ENCODE measurements at regions not wholly inside any gene's neighbourhood (a gene's known extent, or its start where the extent isn't known, plus 50 kb on each side); places are given as distances from the start of the nearest gene placed in this dataset.
"Not testable (repeated sequence)": the region's sequence is repeated elsewhere in the genome, so short reads cannot be mapped to it uniquely, and the experiment has no call there.

GRCh38 chr1:116819081-116819480 is 64.9 kb downstream of the CD2 start:
- peak in 1 of 2 donors; percentile 25 for DNase-seq

DNA sequence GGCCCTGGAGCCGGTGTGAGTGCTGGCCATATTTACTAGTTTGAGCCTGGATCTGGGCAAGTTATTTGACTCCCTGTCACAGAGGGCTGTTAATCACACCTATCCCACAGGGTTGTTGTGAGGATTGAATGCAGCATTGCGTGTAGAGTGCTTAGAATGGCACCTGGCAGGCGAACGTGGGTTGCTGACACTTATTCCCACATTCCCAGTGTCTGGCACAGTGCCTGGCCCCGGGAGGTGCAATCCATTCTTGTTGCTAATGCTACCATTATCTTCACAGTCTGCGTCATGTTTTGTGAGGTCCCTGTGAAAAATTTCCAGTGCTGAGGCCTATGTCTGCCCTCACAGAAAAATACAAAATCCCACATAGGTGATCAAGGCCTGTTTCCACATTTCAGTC is 66.1 kb downstream of the CD2 start:
- no peak for DNase-seq

- DNase-seq, result no peak
Measured at GRCh38 chr1:116821763-116822162, 67.5 kb downstream of the CD2 start.

DNA sequence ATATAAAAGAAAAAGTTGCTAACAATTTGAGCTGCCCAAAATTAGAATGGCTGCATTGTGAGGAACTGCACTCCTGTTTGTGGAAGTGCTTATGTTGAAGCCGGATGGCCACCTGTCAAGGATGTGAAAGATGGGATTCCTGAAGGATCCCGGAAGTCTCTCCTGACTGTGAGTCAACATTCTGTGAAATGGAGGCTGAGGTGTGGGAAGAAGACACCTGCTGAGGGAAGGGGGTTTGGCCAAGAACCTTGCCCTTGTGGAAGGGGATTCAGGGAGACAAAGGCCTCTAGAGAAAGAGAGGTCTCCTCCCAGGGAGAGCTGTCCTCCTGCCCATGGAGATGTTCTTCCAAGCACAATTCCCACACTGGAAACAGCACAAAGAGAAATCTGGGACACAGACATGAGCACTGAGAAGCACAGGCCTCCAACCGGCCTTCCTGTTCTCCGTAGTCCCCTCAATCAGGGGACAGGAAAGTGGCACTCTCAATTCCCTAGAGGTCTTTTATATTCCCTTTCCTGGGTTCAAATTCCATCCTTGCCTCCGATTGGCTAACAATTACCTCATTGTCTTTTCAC is 70.5 kb downstream of the CD2 start:
- DNase-seq, result no peak

DNA sequence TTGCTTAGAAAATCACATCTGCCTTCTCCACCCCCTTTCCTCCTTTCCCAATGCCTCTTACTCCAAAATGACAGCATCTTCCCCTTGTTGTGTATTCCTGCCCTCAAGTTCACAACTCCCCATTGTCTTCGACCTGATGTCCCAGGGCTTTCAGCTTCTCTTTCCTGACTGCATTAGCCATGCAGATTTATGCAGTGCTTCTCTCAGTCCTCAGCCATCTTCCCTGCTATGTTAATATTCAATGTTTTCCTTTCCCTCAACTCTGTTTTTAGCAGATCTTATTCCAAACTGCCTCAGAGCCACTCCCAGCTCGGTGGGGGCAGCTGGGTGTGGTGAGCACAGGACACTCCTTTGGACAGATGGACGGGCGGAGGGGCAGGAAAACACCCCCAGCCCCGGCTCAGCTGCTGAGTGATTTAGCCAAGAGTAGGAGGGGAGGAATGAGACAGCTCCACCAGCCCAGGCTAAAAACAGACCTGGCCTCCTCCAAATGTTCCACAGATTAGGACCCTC is 71.0 kb downstream of the CD2 start:
- DNase-seq, result peak in 1 of 2 donors; percentile 8

DNA sequence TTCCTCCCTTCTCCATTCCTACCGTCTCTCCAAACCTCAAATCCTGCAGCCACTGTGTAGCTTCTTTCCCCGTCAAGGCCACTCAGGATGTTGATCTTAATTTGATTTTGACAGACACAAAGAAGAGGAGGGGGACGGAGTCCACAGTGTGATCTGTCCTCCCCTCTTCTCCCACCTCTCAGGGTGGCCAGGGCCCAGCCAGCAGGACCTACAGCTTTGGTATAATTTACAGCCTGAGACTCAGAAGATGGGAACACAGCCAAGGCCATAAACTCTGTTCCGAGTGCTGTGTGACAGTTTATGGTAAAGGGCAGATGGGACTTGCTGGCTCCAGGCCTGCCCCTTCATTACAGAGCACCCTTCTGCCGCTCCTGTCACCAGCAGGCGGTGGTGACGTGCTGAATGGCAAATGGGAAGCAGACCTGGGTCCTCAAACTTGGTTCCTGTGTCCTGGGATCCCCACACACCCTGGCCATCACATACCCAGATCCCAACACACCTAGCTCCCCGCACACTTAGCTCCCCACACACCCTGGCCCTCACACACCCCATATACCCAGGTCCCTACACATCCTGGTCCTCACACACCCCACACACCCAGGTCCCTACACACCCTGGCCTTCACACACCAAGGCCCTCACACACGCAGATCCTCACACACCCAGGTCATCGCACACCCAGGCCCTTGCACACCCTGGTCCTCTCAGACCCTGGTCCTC is 71.6 kb downstream of the CD2 start:
- no peak for DNase-seq

DNA sequence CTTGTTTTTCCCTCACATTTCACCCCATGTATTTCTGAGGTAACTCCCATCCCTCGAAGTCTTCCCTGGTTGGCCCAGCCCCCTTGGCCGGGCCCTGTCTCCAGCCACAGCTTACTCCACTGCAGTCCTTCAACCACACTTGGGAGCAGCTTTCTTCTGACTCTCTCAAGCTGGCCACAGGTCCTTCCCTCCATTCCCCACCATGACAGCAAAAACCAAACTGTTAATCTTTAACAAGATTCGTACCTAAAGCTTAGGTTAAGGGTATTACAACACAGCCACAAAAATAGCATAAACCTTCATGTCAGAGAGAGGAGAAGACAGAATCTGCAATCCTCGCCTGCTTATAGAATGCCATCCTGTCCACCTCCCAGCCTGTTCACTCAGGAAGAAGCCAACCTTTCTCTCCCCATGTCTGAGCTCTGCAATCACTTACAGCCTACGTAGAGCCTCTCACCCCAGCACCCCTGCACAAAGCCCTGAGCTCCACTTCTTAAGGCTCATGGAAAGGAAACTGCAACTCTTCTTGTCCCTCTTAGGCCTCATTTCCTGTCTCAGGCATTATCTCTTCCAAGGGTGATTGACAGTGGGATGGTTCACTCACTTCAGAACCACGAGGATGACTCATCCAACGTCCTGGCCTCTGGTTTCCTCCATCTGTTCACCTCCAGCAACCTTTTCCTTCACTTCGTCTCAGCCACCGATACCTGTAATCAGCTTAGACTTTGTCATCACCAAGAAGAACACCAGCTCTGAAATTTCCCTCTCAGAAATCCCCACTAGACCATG is 72.8 kb downstream of the CD2 start:
- DNase-seq, result no peak

- no peak for DNase-seq
Measured at GRCh38 chr1:116827607-116828105, 73.4 kb downstream of the CD2 start.

- no peak for DNase-seq
Measured at GRCh38 chr1:116832308-116832931, 77.3 kb upstream of the PTGFRN start.

GRCh38 chr1:116832932-116833578 is 76.7 kb upstream of the PTGFRN start:
- no peak for DNase-seq

DNA sequence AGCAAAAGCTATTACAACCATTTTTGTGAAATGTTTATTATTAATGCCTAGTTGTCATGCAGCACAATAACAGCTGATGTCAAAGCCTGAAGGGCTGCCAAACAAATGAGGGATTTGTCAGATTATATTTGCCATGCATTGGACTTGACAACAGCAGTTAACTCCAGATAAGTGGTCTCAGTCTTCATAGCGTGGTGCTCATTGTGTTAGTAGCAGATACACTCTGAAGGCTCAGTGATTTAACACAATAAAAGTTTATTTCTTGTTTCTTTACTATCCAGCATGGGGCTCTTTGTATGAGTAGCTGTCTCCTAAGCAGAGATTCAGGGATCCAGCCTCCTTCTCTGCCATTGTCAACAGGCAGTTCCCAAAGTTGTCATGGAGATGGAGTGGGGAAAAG is 76.0 kb upstream of the PTGFRN start:
- DNase-seq, result no peak

GRCh38 chr1:116834595-116834994 is 75.1 kb upstream of the PTGFRN start:
- DNase-seq, result no peak

GRCh38 chr1:116835161-116835560 is 74.6 kb upstream of the PTGFRN start:
- DNase-seq, result no peak

DNA sequence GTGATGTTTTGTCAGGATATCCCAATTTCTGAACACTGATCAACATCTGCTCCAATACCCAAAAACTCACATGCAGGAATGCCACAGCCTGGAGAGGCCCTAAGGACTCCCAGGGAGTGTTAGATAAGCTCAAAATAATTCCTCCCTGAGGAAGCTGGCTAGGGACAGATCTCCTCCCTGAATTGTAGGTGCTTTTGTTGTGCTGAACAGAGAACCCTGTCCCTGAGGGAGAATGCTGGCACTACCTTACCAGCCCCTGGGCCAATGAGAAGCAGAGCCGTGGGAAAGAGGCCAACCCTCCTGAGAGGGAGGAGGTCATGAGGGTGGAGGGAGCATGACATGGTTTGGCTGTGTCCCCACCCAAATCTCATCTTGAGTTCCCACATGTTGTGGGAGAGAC is 73.6 kb upstream of the PTGFRN start:
- DNase-seq, result no peak

DNA sequence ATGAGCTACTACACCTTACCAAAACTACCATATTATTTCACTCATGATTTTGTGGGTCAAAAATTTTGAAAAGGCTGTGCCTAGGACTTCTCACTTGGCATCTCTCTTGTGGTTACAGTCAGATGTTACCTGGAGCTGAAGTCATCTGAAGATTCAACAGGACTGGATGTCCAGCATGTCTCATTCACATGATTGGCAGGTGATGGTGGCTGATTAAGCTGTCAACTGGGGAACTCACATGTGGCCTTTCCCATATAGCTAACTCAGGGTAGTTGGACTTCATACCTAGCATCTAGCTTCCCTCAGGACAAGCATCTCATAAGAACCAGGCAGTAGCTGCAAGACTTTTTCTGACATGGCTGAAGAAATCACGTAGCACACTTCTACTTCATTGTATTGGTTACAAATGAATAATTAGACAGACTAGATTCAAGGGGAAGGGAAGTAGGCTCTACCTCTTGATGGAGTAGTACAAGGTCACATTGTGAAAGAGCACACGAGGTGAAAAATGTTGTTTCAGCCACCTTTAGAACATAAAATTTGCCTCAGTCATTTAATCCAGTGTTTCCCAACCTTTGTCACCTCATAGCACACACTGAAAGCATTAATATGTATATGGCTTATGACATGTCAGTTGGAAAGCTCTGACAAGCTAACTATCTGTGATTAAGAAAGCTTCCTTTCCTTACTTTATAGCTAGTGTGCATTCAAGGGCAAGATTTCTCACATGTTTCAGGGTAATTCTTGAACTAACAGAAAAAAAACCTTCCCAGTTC is 68.0 kb upstream of the PTGFRN start:
- DNase-seq, result no peak

GRCh38 chr1:116842654-116843053 is 67.1 kb upstream of the PTGFRN start:
- DNase-seq, result peak; percentile 5 to 14

DNA sequence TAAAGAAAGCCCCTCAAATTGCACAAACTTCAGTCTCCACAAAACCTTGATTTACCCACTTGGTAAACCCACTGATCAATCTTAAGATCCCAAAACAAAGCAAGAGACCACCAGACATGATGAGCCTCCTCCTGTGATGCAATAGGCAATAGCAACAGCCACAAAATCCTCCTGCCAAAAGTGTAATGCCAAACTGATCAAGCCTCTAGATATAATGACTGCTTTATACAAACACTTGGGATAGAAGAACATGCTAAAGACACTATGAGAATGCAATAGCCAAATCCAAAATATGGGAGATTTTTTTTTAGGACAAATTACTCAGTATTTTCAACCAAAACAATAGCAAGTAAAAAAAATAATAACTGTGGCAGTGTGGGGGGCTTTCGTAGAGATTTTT is 64.9 kb upstream of the PTGFRN start:
- DNase-seq, result no peak

DNA sequence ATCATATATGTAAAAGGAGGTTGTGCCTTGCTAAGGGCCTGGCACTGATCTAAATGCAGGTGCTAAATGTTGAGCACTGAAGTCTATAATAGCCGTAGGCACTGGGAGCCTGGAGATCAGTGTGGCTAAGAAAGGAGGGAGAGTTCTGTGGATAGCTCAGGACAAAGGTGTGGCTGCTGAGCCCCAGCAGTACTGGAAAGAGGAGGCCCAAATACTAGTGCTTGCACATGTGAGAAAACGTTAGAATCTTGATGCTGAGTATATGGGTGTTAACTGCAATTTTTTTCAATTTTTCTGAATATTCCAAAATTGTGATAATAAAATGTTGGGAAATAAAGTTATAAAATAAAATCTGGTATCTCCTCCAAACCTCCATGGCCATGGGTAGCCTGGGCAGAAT is 62.5 kb upstream of the PTGFRN start:
- no peak for DNase-seq

- DNase-seq, result peak; percentile 53 to 68
Measured at GRCh38 chr1:116847688-116848531, 61.8 kb upstream of the PTGFRN start.

GRCh38 chr1:116850436-116850835 is 59.3 kb upstream of the PTGFRN start:
- no peak for DNase-seq

DNA sequence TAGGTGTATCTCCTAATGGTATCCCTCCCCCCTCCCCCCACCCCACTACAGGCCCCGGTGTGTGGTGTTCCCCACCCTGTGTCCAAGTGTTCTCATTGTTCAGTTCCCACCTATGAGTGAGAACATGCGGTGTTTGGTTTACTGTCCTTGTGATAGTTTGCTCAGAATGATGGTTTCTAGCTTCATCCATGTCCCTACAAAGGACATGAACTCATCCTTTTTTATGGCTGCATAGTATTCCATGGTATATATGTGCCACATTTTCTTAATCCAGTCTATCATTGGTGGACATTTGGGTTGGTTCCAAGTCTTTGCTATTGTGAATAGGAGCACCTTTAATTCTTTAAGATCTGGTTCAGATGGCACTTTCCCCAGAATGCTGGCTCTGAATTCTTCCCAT is 58.5 kb upstream of the PTGFRN start:
- DNase-seq, result not testable (repeated sequence)
